HG03354 (cell line): ENCODE measurements at regions not wholly inside any gene's neighbourhood (a gene's known extent, or its start where the extent isn't known, plus 50 kb on each side); places are given as distances from the start of the nearest gene placed in this dataset.

ENCODE experiments used
- ATAC-seq: cut with Tn5 transposase; IDR thresholded peaks from one replicate; pipeline ENCODE4 v1.9.1; 2021; ENCODE audit warnings: mild to moderate bottlenecking; ENCODE audit not compliant: unreplicated experiment, poor library complexity, severe bottlenecking

- ATAC-seq = no peak
Observed at GRCh38 chr1:220368352-220369265, 96.4 kb upstream of the RAB3GAP2 start.

- ATAC-seq = no peak
Observed at GRCh38 chr1:220367833-220368232, 95.6 kb upstream of the RAB3GAP2 start.

GRCh38 chr1:220366269-220366668 lies 94.0 kb upstream of the RAB3GAP2 start:
- ATAC-seq = no peak

GRCh38 chr1:220363196-220363837 lies 91.1 kb upstream of the RAB3GAP2 start:
- ATAC-seq = no peak

GRCh38 chr1:220356981-220357850 lies 85.0 kb upstream of the RAB3GAP2 start:
- no peak for ATAC-seq

- peak; percentile 50 for ATAC-seq
Observed at GRCh38 chr1:220353229-220354012, 81.2 kb upstream of the RAB3GAP2 start.

GRCh38 chr1:220348211-220348610 lies 76.0 kb upstream of the RAB3GAP2 start:
- no peak for ATAC-seq

- ATAC-seq = no peak
Observed at GRCh38 chr1:220347654-220348175, 75.5 kb upstream of the RAB3GAP2 start.

- ATAC-seq = peak; percentile 82
Observed at GRCh38 chr1:220344745-220345144, 72.5 kb upstream of the RAB3GAP2 start.

- no peak for ATAC-seq
Observed at GRCh38 chr1:220342853-220343252, 70.6 kb upstream of the RAB3GAP2 start.

GRCh38 chr1:220341126-220341525 lies 68.9 kb upstream of the RAB3GAP2 start:
- ATAC-seq = no peak

GRCh38 chr1:220339581-220339980 lies 67.3 kb upstream of the RAB3GAP2 start:
- no peak for ATAC-seq

- no peak for ATAC-seq
Observed at GRCh38 chr1:220338759-220339158, 66.5 kb upstream of the RAB3GAP2 start.

GRCh38 chr1:220336391-220337031 lies 64.3 kb upstream of the RAB3GAP2 start:
- no peak for ATAC-seq

GRCh38 chr1:220335668-220336067 lies 63.4 kb upstream of the RAB3GAP2 start:
- ATAC-seq = no peak

- no peak for ATAC-seq
Observed at GRCh38 chr1:220331318-220331717, 59.1 kb upstream of the RAB3GAP2 start.

- ATAC-seq = no peak
Observed at GRCh38 chr1:220330265-220330664, 58.0 kb upstream of the RAB3GAP2 start.

GRCh38 chr1:220327106-220327505 lies 54.9 kb upstream of the RAB3GAP2 start:
- ATAC-seq = no peak

- no peak for ATAC-seq
Observed at GRCh38 chr1:220326578-220326977, 54.3 kb upstream of the RAB3GAP2 start.
